ACC112 (cell line): ENCODE measurements at regions not wholly inside any gene's neighbourhood (a gene's known extent, or its start where the extent isn't known, plus 50 kb on each side); places are given as distances from the start of the nearest gene placed in this dataset.

Source experiments
- H2AFZ ChIP-seq: fragments of 200-600 bp; sonication (generic); one replicate; pipeline ENCODE4 v1.6.0; 2017; ENCODE audit warnings: antibody characterized with exemption, low read length; ENCODE audit not compliant: unreplicated experiment
- H3K27ac ChIP-seq: fragments of 200-600 bp; sonication (generic); 2 replicates; pipeline ENCODE4 v1.5.1; 2014; ENCODE audit warnings: low read depth, mild to moderate bottlenecking, antibody characterized with exemption, low read length, moderate library complexity
- H3K27me3 ChIP-seq: fragments of 200-600 bp; sonication (generic); 2 replicates; pipeline ENCODE4 v1.6.1; 2014; ENCODE audit warnings: mild to moderate bottlenecking, antibody characterized with exemption, low read length, moderate library complexity, mixed read lengths; ENCODE audit not compliant: insufficient read depth
- H3K36me3 ChIP-seq: fragments of 200-600 bp; sonication (generic); 2 replicates; pipeline ENCODE4 v1.6.1; 2016; ENCODE audit warnings: mild to moderate bottlenecking, antibody characterized with exemption, low read length, moderate library complexity, mixed read lengths; ENCODE audit not compliant: insufficient read depth
- H3K4me1 ChIP-seq: fragments of 200-600 bp; sonication (generic); one replicate; pipeline ENCODE4 v1.6.1; 2016; ENCODE audit warnings: low read length, mixed read lengths; ENCODE audit not compliant: insufficient read depth, unreplicated experiment, control insufficient read depth
- H3K4me3 ChIP-seq: fragments of 200-600 bp; sonication (generic); 2 replicates; pipeline ENCODE4 v1.5.1; 2014; ENCODE audit warnings: mild to moderate bottlenecking, low read depth, low read length
- H3K79me2 ChIP-seq: fragments of 200-600 bp; sonication (generic); one replicate; pipeline ENCODE4 v1.6.0; 2016; ENCODE audit warnings: low read length; ENCODE audit not compliant: control insufficient read depth, unreplicated experiment, insufficient read depth

DNA sequence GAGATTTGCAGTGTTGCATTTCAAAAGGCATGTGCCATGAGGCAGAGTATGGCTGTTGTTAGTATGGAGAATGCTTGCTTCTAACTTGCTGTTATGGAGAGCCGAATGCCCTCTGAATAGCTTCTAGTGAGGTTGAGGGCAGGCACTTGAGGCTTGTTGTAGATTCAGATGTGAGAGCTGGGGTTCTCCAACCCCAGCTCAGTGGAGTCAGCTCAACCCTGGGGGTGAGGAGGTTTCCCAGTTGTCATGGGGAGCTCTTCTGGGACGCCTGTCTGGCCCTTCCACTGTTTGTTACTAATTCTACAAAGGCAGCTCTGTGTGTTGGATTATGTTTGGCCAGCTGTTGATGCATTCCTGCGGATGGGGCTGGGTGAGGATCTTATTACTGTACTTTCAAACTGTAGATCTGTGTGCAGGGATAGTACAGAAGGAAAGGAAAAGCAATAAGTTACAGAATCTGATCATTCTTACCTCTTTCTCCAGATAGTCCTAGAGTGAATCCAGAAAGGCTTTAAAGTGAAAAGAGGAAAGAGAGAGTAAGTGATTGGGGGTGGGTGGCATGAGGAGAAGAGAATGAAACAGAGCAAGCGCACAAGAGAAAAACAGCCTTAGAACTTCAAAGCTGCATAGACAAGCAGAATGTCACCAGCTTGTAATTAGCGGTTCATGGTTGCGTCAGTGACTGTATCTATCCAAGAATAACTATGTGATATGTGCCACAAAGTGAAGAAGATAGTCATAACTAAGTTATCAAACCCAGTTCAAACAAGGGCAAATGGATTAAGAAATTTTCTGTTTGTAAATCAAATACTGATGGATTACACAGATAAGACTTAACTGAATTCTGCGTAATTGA lies 148.7 kb downstream of the PRL start:
- Histone ChIP-seq H3K4me3 (no peak overlapping the region), H3K36me3 (no peaks in the 10 kb centered on the region), H2AFZ (no peak overlapping the region), H3K27me3 (no peaks in the 10 kb centered on the region), H3K79me2 (no peaks in the 10 kb centered on the region), H3K4me1 (peaks cover 7% of the 10 kb centered on the region), H3K27ac (no peak overlapping the region)

DNA sequence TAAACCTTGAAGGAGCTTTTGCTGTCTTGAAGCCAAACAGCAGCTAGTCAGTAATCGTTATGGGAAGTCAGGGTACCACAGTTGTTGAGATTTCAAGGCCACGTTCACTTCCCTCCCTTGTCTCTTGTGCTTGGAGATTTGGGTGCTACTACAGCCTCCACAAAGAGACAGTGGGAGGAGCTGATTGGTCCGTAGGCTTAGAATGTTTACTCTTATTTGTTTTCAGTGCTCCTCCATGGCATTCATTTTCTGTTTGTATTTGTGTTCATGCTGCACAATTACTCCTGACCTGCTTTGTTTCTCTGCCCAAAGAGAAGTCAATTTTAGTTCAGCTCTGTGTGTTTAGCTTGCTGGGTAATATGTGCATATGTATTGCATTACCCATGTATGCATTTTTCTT lies 147.7 kb downstream of the PRL start:
- no peaks in the 10 kb centered on the region for H3K27me3 ChIP-seq
- peaks cover 7% of the 10 kb centered on the region for H3K4me1 ChIP-seq
- H3K36me3 ChIP-seq: no peaks in the 10 kb centered on the region
- no peak overlapping the region for H3K27ac ChIP-seq
- no peak overlapping the region for H3K4me3 ChIP-seq
- H3K79me2 ChIP-seq: no peaks in the 10 kb centered on the region
- no peak overlapping the region for H2AFZ ChIP-seq

DNA sequence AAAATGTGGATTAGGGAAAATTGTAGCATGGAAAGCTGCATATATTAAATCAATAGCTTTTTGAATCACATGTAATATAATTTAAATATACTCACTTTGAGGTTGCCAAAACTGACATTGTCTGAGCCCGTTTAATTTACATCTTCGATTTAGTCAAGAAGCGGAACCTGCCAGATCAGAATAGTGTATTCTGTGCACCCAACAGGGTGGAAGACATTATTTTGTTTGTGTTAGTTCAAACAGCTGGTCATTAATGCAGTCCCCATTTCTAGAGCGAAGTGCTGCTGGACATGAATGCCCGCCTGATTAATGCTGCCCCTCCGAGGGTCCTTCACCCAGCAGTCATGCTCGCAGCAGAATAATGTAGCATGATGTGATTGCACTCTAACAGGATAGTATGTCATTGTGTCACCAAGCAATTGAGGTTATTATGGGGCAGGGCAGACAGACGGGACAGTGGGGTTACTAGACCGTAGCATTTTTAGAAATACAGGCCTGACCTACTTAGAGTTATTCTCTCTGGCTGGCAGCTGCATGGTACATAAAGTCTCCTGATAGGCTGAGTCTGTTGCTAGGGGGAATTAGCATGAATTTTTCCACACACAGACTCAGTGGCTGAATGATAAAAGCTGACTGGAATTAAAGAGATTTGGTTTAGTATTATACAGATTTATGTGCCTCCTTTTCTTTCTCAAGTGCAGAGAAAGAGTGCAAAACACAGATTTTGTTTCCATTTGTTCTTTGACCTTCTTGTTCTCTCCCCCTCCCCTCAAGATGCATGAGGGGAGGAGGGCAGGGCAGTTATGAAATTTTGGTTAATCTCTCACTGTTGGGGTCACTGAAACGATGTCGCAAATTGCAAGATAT lies 147.1 kb downstream of the PRL start:
- Histone ChIP-seq H3K4me1 (peaks cover 7% of the 10 kb centered on the region), H3K27ac (no peak overlapping the region), H3K27me3 (no peaks in the 10 kb centered on the region), H3K79me2 (no peaks in the 10 kb centered on the region), H3K36me3 (no peaks in the 10 kb centered on the region), H3K4me3 (no peak overlapping the region), H2AFZ (no peak overlapping the region)

DNA sequence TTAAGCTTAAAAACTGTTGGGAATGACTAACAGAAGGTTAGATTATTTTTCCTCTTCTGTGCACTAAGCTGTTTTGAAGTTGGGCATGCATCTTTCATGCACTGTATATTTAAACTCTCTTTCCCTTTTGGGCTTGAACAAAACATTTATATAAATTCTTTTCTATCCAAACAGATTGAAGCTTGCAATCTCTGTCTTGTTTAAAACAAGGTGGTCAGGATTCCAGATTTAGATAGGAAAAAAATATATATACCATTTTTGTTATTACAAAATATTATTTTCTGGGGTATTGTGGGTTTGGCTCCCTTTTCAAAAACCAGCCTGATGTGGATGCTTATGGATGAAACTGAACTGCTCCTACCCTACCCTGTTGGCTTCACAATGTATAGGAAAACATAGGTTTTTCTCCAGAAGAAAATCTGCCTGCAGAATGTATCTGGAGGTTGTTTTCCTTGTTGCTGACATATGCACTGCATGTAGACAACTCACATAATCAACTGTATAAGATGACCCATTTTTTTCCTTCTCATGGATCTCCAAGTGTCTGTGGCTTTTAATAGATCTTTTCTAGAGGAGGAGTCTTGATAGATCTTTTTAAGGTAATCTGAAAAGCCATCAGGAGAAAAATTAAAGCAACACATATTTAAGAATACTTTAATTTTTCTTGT lies 146.3 kb downstream of the PRL start:
- H3K27ac ChIP-seq: no peak overlapping the region
- H2AFZ ChIP-seq: no peak overlapping the region
- no peak overlapping the region for H3K4me3 ChIP-seq
- no peaks in the 10 kb centered on the region for H3K27me3 ChIP-seq
- peaks cover 7% of the 10 kb centered on the region for H3K4me1 ChIP-seq
- H3K36me3 ChIP-seq: no peaks in the 10 kb centered on the region
- no peaks in the 10 kb centered on the region for H3K79me2 ChIP-seq

DNA sequence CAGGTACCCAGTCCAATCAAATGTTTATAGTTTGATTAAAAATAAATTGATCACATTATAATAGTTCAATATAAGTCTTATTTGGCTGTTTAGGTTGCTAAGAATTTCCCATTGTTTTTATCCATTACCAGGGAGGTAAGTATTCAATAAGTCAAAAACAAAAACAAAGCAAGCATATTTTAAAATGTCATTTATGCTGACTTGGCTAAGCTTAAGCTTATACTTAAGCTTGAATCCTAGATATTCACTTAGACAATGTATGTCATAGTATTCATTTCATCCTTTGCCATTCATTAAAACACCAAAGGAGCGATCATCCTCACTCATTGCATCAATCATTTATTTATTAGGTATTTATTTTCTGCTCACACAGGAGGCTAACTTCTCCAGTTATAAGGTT lies 144.9 kb downstream of the PRL start:
- Histone ChIP-seq H3K27me3 (no peaks in the 10 kb centered on the region), H3K79me2 (no peaks in the 10 kb centered on the region), H2AFZ (no peak overlapping the region), H3K4me3 (no peak overlapping the region), H3K4me1 (peaks cover 7% of the 10 kb centered on the region), H3K27ac (no peak overlapping the region), H3K36me3 (no peaks in the 10 kb centered on the region)

DNA sequence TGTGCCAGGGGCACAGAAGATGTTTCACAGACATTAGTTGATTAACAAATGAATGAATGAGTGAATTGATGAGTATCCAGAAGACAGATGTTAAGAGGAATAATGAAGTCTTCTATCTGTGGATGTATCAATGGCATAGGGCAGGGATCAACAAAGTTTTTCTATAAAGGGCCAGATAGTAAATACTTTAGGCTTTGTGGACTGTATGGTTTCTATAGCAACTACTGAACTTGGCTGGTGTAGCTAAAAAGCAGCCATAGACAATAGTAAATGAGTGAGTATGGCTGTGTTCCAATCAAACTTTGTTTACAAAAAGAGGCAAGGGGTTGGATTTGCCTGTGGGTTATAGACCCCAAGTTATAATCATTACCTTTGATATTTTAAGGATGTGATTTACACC lies 144.0 kb downstream of the PRL start:
- H3K27me3 ChIP-seq: no peaks in the 10 kb centered on the region
- H2AFZ ChIP-seq: no peak overlapping the region
- H3K4me1 ChIP-seq: peaks cover 7% of the 10 kb centered on the region
- no peak overlapping the region for H3K4me3 ChIP-seq
- H3K79me2 ChIP-seq: no peaks in the 10 kb centered on the region
- no peaks in the 10 kb centered on the region for H3K36me3 ChIP-seq
- H3K27ac ChIP-seq: no peak overlapping the region

DNA sequence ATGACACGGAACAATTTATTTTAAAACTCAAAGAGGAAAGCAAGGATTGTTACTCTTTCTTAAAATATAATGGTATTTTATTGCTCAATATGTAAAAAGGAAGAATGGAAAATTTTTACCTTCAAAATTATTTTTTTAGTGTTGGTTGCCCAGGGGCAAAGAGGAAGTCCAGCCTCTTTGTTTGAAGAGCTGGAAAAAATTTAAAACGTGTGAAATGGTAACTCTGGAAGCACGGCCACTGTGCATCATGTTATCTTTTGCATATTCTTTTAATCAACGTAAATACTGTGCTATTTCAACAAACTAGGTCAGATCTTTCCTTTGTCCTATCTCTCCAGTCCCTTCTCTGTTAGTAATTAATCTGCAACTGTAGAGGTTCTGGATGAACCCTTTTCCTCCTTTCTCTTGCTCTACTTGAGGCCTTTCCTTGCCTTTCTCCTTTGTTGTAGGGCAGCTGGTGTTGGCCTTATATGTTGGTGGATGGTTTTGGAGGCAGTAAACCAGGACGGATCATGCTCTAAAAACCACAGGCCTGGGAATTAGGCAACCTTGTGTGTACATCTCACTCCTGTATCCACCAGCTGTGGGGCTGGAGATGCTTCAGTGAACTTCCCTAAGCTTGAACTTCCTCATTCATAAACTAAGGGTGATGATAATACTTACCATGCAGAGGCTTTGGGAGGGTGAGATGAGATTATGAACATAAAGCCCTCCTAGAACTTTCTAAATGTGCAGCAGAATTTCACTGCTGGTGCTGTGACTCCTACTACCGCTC lies 143.3 kb downstream of the PRL start:
- H3K4me3 ChIP-seq: no peak overlapping the region
- H3K27me3 ChIP-seq: no peaks in the 10 kb centered on the region
- H3K36me3 ChIP-seq: no peaks in the 10 kb centered on the region
- H3K4me1 ChIP-seq: peaks cover 2% of the 10 kb centered on the region
- no peaks in the 10 kb centered on the region for H3K79me2 ChIP-seq
- H2AFZ ChIP-seq: no peak overlapping the region
- no peak overlapping the region for H3K27ac ChIP-seq

DNA sequence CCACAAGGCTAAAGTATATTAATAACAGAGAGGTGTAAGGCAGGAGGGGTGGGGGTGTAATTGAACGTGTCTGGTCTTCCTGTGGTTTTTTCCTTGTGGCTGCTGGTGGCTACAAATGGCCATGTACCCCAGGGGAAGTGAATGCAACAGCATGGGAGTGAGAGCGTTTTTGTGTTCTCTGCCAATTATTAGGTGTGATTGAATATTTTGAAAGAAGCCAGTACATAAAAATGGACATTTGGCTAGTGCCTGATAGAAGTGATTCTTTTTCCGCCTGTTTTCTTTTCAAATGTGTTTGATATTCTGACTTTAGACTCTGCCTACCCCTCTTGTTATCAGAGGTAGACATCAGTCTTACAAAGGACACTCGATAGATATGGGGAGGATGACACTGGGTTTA lies 141.3 kb downstream of the PRL start:
- H3K27ac ChIP-seq: no peak overlapping the region
- no peaks in the 10 kb centered on the region for H3K36me3 ChIP-seq
- H2AFZ ChIP-seq: no peak overlapping the region
- H3K4me3 ChIP-seq: no peak overlapping the region
- no peaks in the 10 kb centered on the region for H3K27me3 ChIP-seq
- no peaks in the 10 kb centered on the region for H3K4me1 ChIP-seq
- no peaks in the 10 kb centered on the region for H3K79me2 ChIP-seq

DNA sequence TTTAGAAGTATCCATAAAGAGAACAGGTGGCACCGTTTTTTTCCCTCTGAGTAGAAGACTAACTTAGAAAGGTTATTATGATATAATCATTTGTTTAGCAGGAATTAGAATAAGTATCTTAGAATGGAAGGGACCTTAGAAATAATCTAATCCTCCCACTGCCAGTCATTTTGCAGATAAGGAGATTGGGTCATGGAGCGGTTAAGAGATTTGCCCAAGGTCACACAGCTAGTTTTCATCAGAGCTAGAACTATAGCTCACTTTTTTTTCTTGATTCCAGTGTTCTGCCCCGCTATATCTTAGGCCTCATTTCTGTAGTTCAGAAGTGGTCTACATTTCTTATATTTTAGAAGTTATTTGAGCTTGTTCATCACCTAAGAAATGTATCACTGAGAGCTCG lies 139.6 kb downstream of the PRL start:
- Histone ChIP-seq H3K4me1 (no peaks in the 10 kb centered on the region), H3K27ac (no peak overlapping the region), H3K27me3 (no peaks in the 10 kb centered on the region), H3K79me2 (no peaks in the 10 kb centered on the region), H3K36me3 (no peaks in the 10 kb centered on the region), H2AFZ (no peak overlapping the region), H3K4me3 (no peak overlapping the region)

DNA sequence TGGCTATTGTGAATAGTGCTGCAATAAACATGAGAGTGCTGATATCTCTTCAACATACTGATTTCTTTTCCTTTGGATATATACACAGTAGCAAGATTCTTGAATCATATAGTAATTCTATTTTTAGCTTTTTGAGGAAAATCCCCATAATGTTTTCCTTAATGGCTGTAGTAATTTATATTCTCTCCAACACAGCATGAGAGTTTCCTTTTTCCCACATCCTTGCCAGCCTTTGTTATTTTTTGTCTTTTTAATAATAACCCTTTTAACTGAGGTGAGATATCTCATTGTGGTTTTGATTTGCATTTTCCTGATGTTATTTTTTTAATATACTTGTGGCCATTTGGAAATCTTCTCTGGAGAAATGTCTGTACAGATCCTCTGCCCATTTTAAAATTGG lies 132.6 kb downstream of the PRL start:
- Histone ChIP-seq H3K27me3 (no peaks in the 10 kb centered on the region), H3K4me1 (no peaks in the 10 kb centered on the region), H3K4me3 (no peak overlapping the region), H2AFZ (no peak overlapping the region), H3K36me3 (no peaks in the 10 kb centered on the region), H3K79me2 (no peaks in the 10 kb centered on the region), H3K27ac (no peak overlapping the region)
